GM11168 (cell line): ENCODE measurements at regions not wholly inside any gene's neighbourhood (a gene's known extent, or its start where the extent isn't known, plus 50 kb on each side); places are given as distances from the start of the nearest gene placed in this dataset.

ENCODE experiments used
- in situ Hi-C: fragments of 300-500 bp; cut with MboI; formaldehyde crosslinking; loops from one replicate; pipeline ENCODE4 v1.12.0; 2022; ENCODE audit warnings: low sequenced_read_pairs; ENCODE audit not compliant: unreplicated experiment

DNA sequence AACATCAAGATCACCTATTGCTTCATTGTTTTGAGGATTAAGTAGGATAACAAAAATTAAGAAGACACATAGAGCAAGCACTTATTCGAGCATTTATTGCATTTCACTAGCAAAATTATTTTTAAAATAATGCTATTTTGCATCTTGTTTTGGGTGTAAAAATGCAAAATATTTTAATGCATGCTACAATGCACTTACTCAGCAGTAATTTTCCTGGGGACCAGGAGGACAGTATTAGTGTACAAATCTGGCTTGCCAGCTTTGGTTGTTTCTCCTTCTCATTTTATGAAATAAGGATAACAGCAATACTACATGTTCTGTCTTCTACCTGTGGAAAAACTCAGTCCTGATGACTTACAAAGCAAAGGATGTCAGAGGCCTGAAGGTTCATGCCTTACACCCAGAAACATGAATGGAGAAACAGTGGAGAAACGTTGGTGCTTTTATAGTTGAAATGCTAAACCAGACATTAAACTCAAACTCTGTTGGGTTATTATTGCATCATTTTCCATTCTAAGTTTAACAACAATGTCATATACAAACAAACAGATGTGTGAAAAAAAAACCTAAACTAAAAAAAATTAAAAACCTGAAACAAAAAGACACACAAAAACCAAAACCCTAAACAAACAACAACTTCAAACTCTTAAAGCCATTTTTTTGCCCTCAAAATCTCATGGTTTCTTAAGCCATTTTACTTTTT is 50.2 kb upstream of the ATXN1 start:
- in situ Hi-C loops, result no loop called here
